Left renal pelvis (tissue), 4 donors: ENCODE measurements at regions not wholly inside any gene's neighbourhood (a gene's known extent, or its start where the extent isn't known, plus 50 kb on each side); places are given as distances from the start of the nearest gene placed in this dataset.
"Not testable (repeated sequence)": the region's sequence is repeated elsewhere in the genome, so short reads cannot be mapped to it uniquely, and the experiment has no call there.

Source experiments
- DNase-seq, 4 donors: peaks; one replicate each; pipeline ENCODE4 v3.0.0-alpha.2; 2013; ENCODE audit warnings: low read depth in 4 of 4, low spot score in 3 of 4

- no peak for DNase-seq
Measured at GRCh38 chr10:83713423-83713822, 425.9 kb upstream of the GHITM start.

- DNase-seq = no peak
Measured at GRCh38 chr10:83723080-83723479, 416.2 kb upstream of the GHITM start.

- no peak for DNase-seq
Measured at GRCh38 chr10:83724471-83725241, 414.7 kb upstream of the GHITM start.

- no peak for DNase-seq
Measured at GRCh38 chr10:83725567-83725966, 413.7 kb upstream of the GHITM start.

- no peak for DNase-seq
Measured at GRCh38 chr10:83734278-83734677, 405.0 kb upstream of the GHITM start.

- DNase-seq = no peak
Measured at GRCh38 chr10:83736008-83736407, 403.3 kb upstream of the GHITM start.

GRCh38 chr10:83750604-83751003 lies 388.7 kb upstream of the GHITM start:
- DNase-seq = no peak

GRCh38 chr10:83753490-83753889 lies 385.8 kb upstream of the GHITM start:
- DNase-seq = no peak

GRCh38 chr10:83754857-83755256 lies 384.5 kb upstream of the GHITM start:
- no peak for DNase-seq

- no peak for DNase-seq
Measured at GRCh38 chr10:83760142-83760541, 379.2 kb upstream of the GHITM start.

- DNase-seq = no peak
Measured at GRCh38 chr10:83764666-83765065, 374.6 kb upstream of the GHITM start.

- no peak for DNase-seq
Measured at GRCh38 chr10:83765731-83766130, 373.6 kb upstream of the GHITM start.

GRCh38 chr10:83769281-83769820 lies 370.0 kb upstream of the GHITM start:
- no peak for DNase-seq

- not testable (repeated sequence) for DNase-seq
Measured at GRCh38 chr10:83786701-83787100, 352.6 kb upstream of the GHITM start.

GRCh38 chr10:83801983-83802382 lies 337.3 kb upstream of the GHITM start:
- no peak for DNase-seq

- DNase-seq = no peak
Measured at GRCh38 chr10:83806717-83807116, 332.6 kb upstream of the GHITM start.

- DNase-seq = no peak
Measured at GRCh38 chr10:83809001-83809400, 330.3 kb upstream of the GHITM start.

GRCh38 chr10:83816942-83817341 lies 322.4 kb upstream of the GHITM start:
- DNase-seq = no peak

- DNase-seq = no peak
Measured at GRCh38 chr10:83817797-83818196, 321.5 kb upstream of the GHITM start.

GRCh38 chr10:83819609-83820008 lies 319.7 kb upstream of the GHITM start:
- no peak for DNase-seq

GRCh38 chr10:83820033-83820432 lies 319.3 kb upstream of the GHITM start:
- DNase-seq = no peak

GRCh38 chr10:83824099-83824498 lies 315.2 kb upstream of the GHITM start:
- DNase-seq = no peak

- no peak for DNase-seq
Measured at GRCh38 chr10:83834096-83834495, 305.2 kb upstream of the GHITM start.
